ENCODE measurements at regions not wholly inside any gene's neighbourhood (a gene's known extent, or its start where the extent isn't known, plus 50 kb on each side); places are given as distances from the start of the nearest gene placed in this dataset.
"Not testable (repeated sequence)": the region's sequence is repeated elsewhere in the genome, so short reads cannot be mapped to it uniquely, and the experiment has no call there.

GRCh38 chr6:109910571-109910970 lies 67.5 kb upstream of the GPR6 start:
- H3K36me3 Mint-ChIP-seq, result no peaks in the 10 kb centered on the region
- Histone ChIP-seq H3K27me3 (ENCODE audit: insufficient read depth, low read length, poor library complexity, severe bottlenecking) (peaks cover 4% of the 10 kb centered on the region), H3K36me3 (ENCODE audit: insufficient read depth, low read length) (no peaks in the 10 kb centered on the region), H3K4me3 (ENCODE audit: low read length) (no peak overlapping the region), H3K9me3 (ENCODE audit: low read length) (no peaks in the 10 kb centered on the region), H3K4me1 (ENCODE audit: insufficient read depth, low read length) (no peaks in the 10 kb centered on the region), H3K27ac (ENCODE audit: low read depth, low read length) (no peak overlapping the region)
- H3K4me1 Mint-ChIP-seq, result no peaks in the 10 kb centered on the region
- H3K9me3 Mint-ChIP-seq, result peaks cover 0 to 2% (median 0%) of the 10 kb centered on the region in 5 donors
- H3K27me3 Mint-ChIP-seq, result peaks cover 6 to 21% of the 10 kb centered on the region in 2 donors
- CTCF ChIA-PET, result no interaction called here
- H3K4me3 Mint-ChIP-seq, result no peak overlapping the region
- POLR2A ChIA-PET, result no interaction called here
- H3K27ac Mint-ChIP-seq, result no peak overlapping the region
- no peak for DNase-seq

- ChIA-PET CTCF (no interaction called here), POLR2A (no interaction called here)
- Histone ChIP-seq H3K4me3 (ENCODE audit: low read length) (no peak overlapping the region), H3K4me1 (ENCODE audit: insufficient read depth, low read length) (no peaks in the 10 kb centered on the region), H3K27ac (ENCODE audit: low read depth, low read length) (no peak overlapping the region), H3K36me3 (ENCODE audit: insufficient read depth, low read length) (no peaks in the 10 kb centered on the region), H3K27me3 (ENCODE audit: insufficient read depth, low read length, poor library complexity, severe bottlenecking) (no peaks in the 10 kb centered on the region), H3K9me3 (ENCODE audit: low read length) (no peaks in the 10 kb centered on the region)
- no peak overlapping the region for H3K27ac Mint-ChIP-seq
- no peak for DNase-seq
- H3K27me3 Mint-ChIP-seq, result peaks cover 6 to 10% of the 10 kb centered on the region in 2 donors
- H3K4me1 Mint-ChIP-seq, result no peaks in the 10 kb centered on the region
- no peaks in the 10 kb centered on the region for H3K36me3 Mint-ChIP-seq
- H3K4me3 Mint-ChIP-seq, result no peak overlapping the region
- H3K9me3 Mint-ChIP-seq, result peaks cover 0 to 2% (median 0%) of the 10 kb centered on the region in 5 donors
These were observed 66.0 kb upstream of the GPR6 start for GRCh38 chr6:109912118-109912517.

- POLR2A ChIA-PET, result no interaction called here
- CTCF ChIA-PET, result no interaction called here
These were observed 65.2 kb upstream of the GPR6 start for GRCh38 chr6:109912952-109913351.

GRCh38 chr6:109915748-109916147 lies 62.4 kb upstream of the GPR6 start:
- H3K4me3 ChIP-seq (ENCODE audit: low read length); H3K36me3 ChIP-seq (ENCODE audit: insufficient read depth, low read length); H3K9me3 Mint-ChIP-seq; H3K27me3 ChIP-seq (ENCODE audit: insufficient read depth, low read length, poor library complexity, severe bottlenecking); POLR2A ChIA-PET; DNase-seq; H3K9me3 ChIP-seq (ENCODE audit: low read length); H3K27ac ChIP-seq (ENCODE audit: low read depth, low read length); H3K27me3 Mint-ChIP-seq; H3K27ac Mint-ChIP-seq; H3K36me3 Mint-ChIP-seq; H3K4me1 ChIP-seq (ENCODE audit: insufficient read depth, low read length); CTCF ChIA-PET; H3K4me3 Mint-ChIP-seq; H3K4me1 Mint-ChIP-seq: not testable (repeated sequence)

More at GRCh38 chr6:109912952-109913351, 65.2 kb upstream of the GPR6 start:
- no peaks in the 10 kb centered on the region for H3K27me3 ChIP-seq (ENCODE audit: insufficient read depth, low read length, poor library complexity, severe bottlenecking)
- H3K9me3 Mint-ChIP-seq, result peaks cover 0 to 2% (median 0%) of the 10 kb centered on the region in 5 donors
- H3K4me1 ChIP-seq (ENCODE audit: insufficient read depth, low read length), result no peaks in the 10 kb centered on the region
- no peak overlapping the region for H3K4me3 ChIP-seq (ENCODE audit: low read length)
- H3K27ac ChIP-seq (ENCODE audit: low read depth, low read length), result no peak overlapping the region
- no peak for DNase-seq
- peaks cover 6 to 8% of the 10 kb centered on the region in 2 donors for H3K27me3 Mint-ChIP-seq
- no peaks in the 10 kb centered on the region for H3K36me3 ChIP-seq (ENCODE audit: insufficient read depth, low read length)
- H3K27ac Mint-ChIP-seq, result no peak overlapping the region
- no peak overlapping the region for H3K4me3 Mint-ChIP-seq
- no peaks in the 10 kb centered on the region for H3K4me1 Mint-ChIP-seq
- no peaks in the 10 kb centered on the region for H3K9me3 ChIP-seq (ENCODE audit: low read length)
- H3K36me3 Mint-ChIP-seq, result no peaks in the 10 kb centered on the region

GRCh38 chr6:109916759-109917158 lies 61.4 kb upstream of the GPR6 start:
- H3K9me3 ChIP-seq (ENCODE audit: low read length), result no peaks in the 10 kb centered on the region
- no peaks in the 10 kb centered on the region for H3K4me1 ChIP-seq (ENCODE audit: insufficient read depth, low read length)
- ChIA-PET CTCF (no interaction called here), POLR2A (no interaction called here)
- Mint-ChIP-seq H3K27me3 (peaks cover 4 to 10% of the 10 kb centered on the region in 2 donors), H3K27ac (no peak overlapping the region), H3K9me3 (no peaks in the 10 kb centered on the region), H3K36me3 (no peaks in the 10 kb centered on the region), H3K4me3 (no peak overlapping the region), H3K4me1 (no peaks in the 10 kb centered on the region)
- no peak overlapping the region for H3K4me3 ChIP-seq (ENCODE audit: low read length)
- no peaks in the 10 kb centered on the region for H3K36me3 ChIP-seq (ENCODE audit: insufficient read depth, low read length)
- no peak overlapping the region for H3K27ac ChIP-seq (ENCODE audit: low read depth, low read length)
- no peak for DNase-seq
- H3K27me3 ChIP-seq (ENCODE audit: insufficient read depth, low read length, poor library complexity, severe bottlenecking), result no peaks in the 10 kb centered on the region

GRCh38 chr6:109918227-109918626 lies 59.9 kb upstream of the GPR6 start:
- Histone ChIP-seq H3K4me3 (ENCODE audit: low read length) (no peak overlapping the region), H3K27me3 (ENCODE audit: insufficient read depth, low read length, poor library complexity, severe bottlenecking) (no peaks in the 10 kb centered on the region), H3K27ac (ENCODE audit: low read depth, low read length) (no peak overlapping the region), H3K36me3 (ENCODE audit: insufficient read depth, low read length) (no peaks in the 10 kb centered on the region), H3K9me3 (ENCODE audit: low read length) (no peaks in the 10 kb centered on the region), H3K4me1 (ENCODE audit: insufficient read depth, low read length) (no peaks in the 10 kb centered on the region)
- H3K9me3 Mint-ChIP-seq, result no peaks in the 10 kb centered on the region
- peaks cover 7 to 16% of the 10 kb centered on the region in 2 donors for H3K27me3 Mint-ChIP-seq
- ChIA-PET POLR2A (no interaction called here), CTCF (no interaction called here)
- no peak overlapping the region for H3K27ac Mint-ChIP-seq
- no peak overlapping the region for H3K4me3 Mint-ChIP-seq
- no peaks in the 10 kb centered on the region for H3K36me3 Mint-ChIP-seq
- H3K4me1 Mint-ChIP-seq, result no peaks in the 10 kb centered on the region
- no peak for DNase-seq

GRCh38 chr6:109920911-109921310 lies 57.2 kb upstream of the GPR6 start:
- Histone ChIP-seq H3K27me3 (ENCODE audit: insufficient read depth, low read length, poor library complexity, severe bottlenecking) (no peaks in the 10 kb centered on the region), H3K4me1 (ENCODE audit: insufficient read depth, low read length) (no peaks in the 10 kb centered on the region), H3K9me3 (ENCODE audit: low read length) (no peaks in the 10 kb centered on the region), H3K36me3 (ENCODE audit: insufficient read depth, low read length) (no peaks in the 10 kb centered on the region), H3K27ac (ENCODE audit: low read depth, low read length) (no peak overlapping the region), H3K4me3 (ENCODE audit: low read length) (no peak overlapping the region)
- H3K4me3 Mint-ChIP-seq, result no peak overlapping the region
- POLR2A ChIA-PET, result no interaction called here
- H3K27me3 Mint-ChIP-seq, result peaks cover 9 to 29% of the 10 kb centered on the region in 2 donors
- no peaks in the 10 kb centered on the region for H3K9me3 Mint-ChIP-seq
- CTCF ChIA-PET, result no interaction called here
- no peaks in the 10 kb centered on the region for H3K4me1 Mint-ChIP-seq
- no peak overlapping the region for H3K27ac Mint-ChIP-seq
- H3K36me3 Mint-ChIP-seq, result no peaks in the 10 kb centered on the region
- no peak for DNase-seq

GRCh38 chr6:109922851-109923250 lies 55.3 kb upstream of the GPR6 start:
- DNase-seq, result no peak
- POLR2A ChIA-PET, result no interaction called here
- H3K4me3 Mint-ChIP-seq, result no peak overlapping the region
- H3K36me3 ChIP-seq (ENCODE audit: insufficient read depth, low read length), result no peaks in the 10 kb centered on the region
- no peak overlapping the region for H3K27ac ChIP-seq (ENCODE audit: low read depth, low read length)
- H3K4me1 ChIP-seq (ENCODE audit: insufficient read depth, low read length), result no peaks in the 10 kb centered on the region
- H3K36me3 Mint-ChIP-seq, result no peaks in the 10 kb centered on the region
- H3K9me3 Mint-ChIP-seq, result no peaks in the 10 kb centered on the region
- CTCF ChIA-PET, result no interaction called here
- H3K27me3 Mint-ChIP-seq, result peaks cover 8 to 29% of the 10 kb centered on the region in 2 donors
- no peaks in the 10 kb centered on the region for H3K27me3 ChIP-seq (ENCODE audit: insufficient read depth, low read length, poor library complexity, severe bottlenecking)
- no peak overlapping the region for H3K27ac Mint-ChIP-seq
- H3K4me3 ChIP-seq (ENCODE audit: low read length), result no peak overlapping the region
- H3K9me3 ChIP-seq (ENCODE audit: low read length), result no peaks in the 10 kb centered on the region
- H3K4me1 Mint-ChIP-seq, result no peaks in the 10 kb centered on the region

- H3K4me3 ChIP-seq (ENCODE audit: low read length), result no peak overlapping the region
- ChIA-PET POLR2A (no interaction called here), CTCF (no interaction called here)
- H3K9me3 ChIP-seq (ENCODE audit: low read length), result no peaks in the 10 kb centered on the region
- peaks cover 8 to 26% of the 10 kb centered on the region in 2 donors for H3K27me3 Mint-ChIP-seq
- no peak overlapping the region for H3K4me3 Mint-ChIP-seq
- H3K9me3 Mint-ChIP-seq, result no peaks in the 10 kb centered on the region
- H3K36me3 Mint-ChIP-seq, result no peaks in the 10 kb centered on the region
- H3K36me3 ChIP-seq (ENCODE audit: insufficient read depth, low read length), result no peaks in the 10 kb centered on the region
- no peak overlapping the region for H3K27ac ChIP-seq (ENCODE audit: low read depth, low read length)
- DNase-seq, result no peak
- no peaks in the 10 kb centered on the region for H3K4me1 ChIP-seq (ENCODE audit: insufficient read depth, low read length)
- H3K27me3 ChIP-seq (ENCODE audit: insufficient read depth, low read length, poor library complexity, severe bottlenecking), result no peaks in the 10 kb centered on the region
- H3K4me1 Mint-ChIP-seq, result no peaks in the 10 kb centered on the region
- no peak overlapping the region for H3K27ac Mint-ChIP-seq
These were observed 53.0 kb upstream of the GPR6 start for GRCh38 chr6:109925075-109925474.

All from CD8-positive, alpha-beta memory T cell (primary cell).